DND-41 (cell line): ENCODE measurements at regions not wholly inside any gene's neighbourhood (a gene's known extent, or its start where the extent isn't known, plus 50 kb on each side); places are given as distances from the start of the nearest gene placed in this dataset.

Source experiments
- ATAC-seq: fragments of 200-7000 bp; cut with Tn5 transposase; 3 replicates; pipeline ENCODE4 v1.9.1; 2021; ENCODE audit warnings: low read depth; ENCODE audit not compliant: insufficient read depth
- DNase-seq: peaks from one replicate; pipeline ENCODE4 v3.0.0-alpha.2; 2020
- H2AFZ ChIP-seq: 2 replicates; pipeline ENCODE4 v1.6.0; 2012; ENCODE audit warnings: low read depth, low read length
- H3K27ac ChIP-seq: 2 replicates; pipeline ENCODE4 v1.5.1; 2012; ENCODE audit warnings: low read length, inconsistent platforms
- H3K27me3 ChIP-seq: fragments of 200-600 bp; sonication (generic); 2 replicates; pipeline ENCODE4 v1.6.0; 2012; ENCODE audit warnings: low read length, mild to moderate bottlenecking, inconsistent platforms; ENCODE audit not compliant: insufficient read depth, poor library complexity
- H3K36me3 ChIP-seq: 2 replicates; pipeline ENCODE4 v1.5.1; 2012; ENCODE audit warnings: low read length, inconsistent platforms; ENCODE audit not compliant: insufficient read depth
- H3K4me1 ChIP-seq: 2 replicates; pipeline ENCODE4 v1.5.1; 2012; ENCODE audit warnings: mild to moderate bottlenecking, low read length; ENCODE audit not compliant: insufficient read depth
- H3K4me2 ChIP-seq: 2 replicates; pipeline ENCODE4 v1.6.0; 2012; ENCODE audit warnings: mild to moderate bottlenecking, moderate library complexity, low read length, inconsistent platforms; ENCODE audit not compliant: insufficient read depth
- H3K4me3 ChIP-seq, 2 experiments: fragments of 200-600 bp in 1 of 2; shearing (Covaris generic) in 1 of 2; 2 replicates each; pipeline ENCODE4 v1.5.1; 2012 to 2016; ENCODE audit warnings: inconsistent platforms in 2 of 2, low read length in 2 of 2, mild to moderate bottlenecking in 2 of 2, low read depth in 1 of 2, moderate library complexity in 1 of 2
- H3K79me2 ChIP-seq: 2 replicates; pipeline ENCODE4 v1.6.0; 2012; ENCODE audit warnings: low read length, inconsistent platforms; ENCODE audit not compliant: insufficient read depth
- H3K9ac ChIP-seq: 2 replicates; pipeline ENCODE4 v1.6.0; 2012; ENCODE audit warnings: low read depth, mild to moderate bottlenecking, inconsistent platforms, low read length, moderate library complexity
- H3K9me3 ChIP-seq: 2 replicates; pipeline ENCODE4 v1.5.1; 2012; ENCODE audit warnings: low read length, moderate library complexity, mild to moderate bottlenecking, inconsistent platforms; ENCODE audit not compliant: insufficient read depth, severe bottlenecking
- H4K20me1 ChIP-seq: 2 replicates; pipeline ENCODE4 v1.6.0; 2012; ENCODE audit warnings: low read length; ENCODE audit not compliant: insufficient read depth
- CTCF ChIP-seq: IDR thresholded peaks from 2 replicates; pipeline ENCODE4 v1.5.1; 2012; ENCODE audit warnings: borderline replicate concordance, low read length, moderate library complexity, mild to moderate bottlenecking; ENCODE audit not compliant: poor library complexity, severe bottlenecking; ENCODE audit errors: extremely low read depth
- EZH2 ChIP-seq: IDR thresholded peaks from 3 replicates; pipeline ENCODE4 v1.6.1; 2012; ENCODE audit warnings: borderline replicate concordance, low read depth, mild to moderate bottlenecking, moderate library complexity, low read length, inconsistent platforms; ENCODE audit not compliant: severe bottlenecking

GRCh38 chr1:79667166-79667565, 660.6 kb upstream of the ADGRL4 start:
- no peak overlapping the region for H3K4me2 ChIP-seq
- H3K27ac ChIP-seq = no peak overlapping the region
- no peak for TF ChIP-seq EZH2
- TF ChIP-seq CTCF = no peak
- no peaks in the 10 kb centered on the region for H3K27me3 ChIP-seq
- no peak overlapping the region for H3K9ac ChIP-seq
- no peaks in the 10 kb centered on the region for H4K20me1 ChIP-seq
- ATAC-seq (no peak), DNase-seq (no peak)
- no peak overlapping the region for H2AFZ ChIP-seq
- H3K79me2 ChIP-seq = no peaks in the 10 kb centered on the region
- no peak overlapping the region for H3K4me3 ChIP-seq
- H3K9me3 ChIP-seq = no peaks in the 10 kb centered on the region
- no peaks in the 10 kb centered on the region for H3K36me3 ChIP-seq
- no peaks in the 10 kb centered on the region for H3K4me1 ChIP-seq

- ATAC-seq = no peak
- no peaks in the 10 kb centered on the region for H4K20me1 ChIP-seq
- no peak overlapping the region for H3K4me2 ChIP-seq
- no peaks in the 10 kb centered on the region for H3K4me1 ChIP-seq
- H3K27me3 ChIP-seq = no peaks in the 10 kb centered on the region
- no peak overlapping the region for H3K9ac ChIP-seq
- H3K36me3 ChIP-seq = no peaks in the 10 kb centered on the region
- no peaks in the 10 kb centered on the region for H3K9me3 ChIP-seq
- no peak overlapping the region for H3K27ac ChIP-seq
- H3K4me3 ChIP-seq = no peak overlapping the region
- no peaks in the 10 kb centered on the region for H3K79me2 ChIP-seq
- TF ChIP-seq EZH2 = no peak
- TF ChIP-seq CTCF = no peak
- H2AFZ ChIP-seq = no peak overlapping the region
- DNase-seq = no peak
Measured at GRCh38 chr1:79663916-79664315, 657.4 kb upstream of the ADGRL4 start.

- Histone ChIP-seq H3K36me3 (no peaks in the 10 kb centered on the region), H3K4me3 (no peak overlapping the region), H3K9ac (no peak overlapping the region), H3K79me2 (no peaks in the 10 kb centered on the region), H3K9me3 (no peaks in the 10 kb centered on the region), H3K4me1 (no peaks in the 10 kb centered on the region), H2AFZ (no peak overlapping the region), H3K27ac (no peak overlapping the region), H3K27me3 (no peaks in the 10 kb centered on the region), H3K4me2 (no peak overlapping the region), H4K20me1 (no peaks in the 10 kb centered on the region)
- TF ChIP-seq CTCF (no peak), EZH2 (no peak)
- no peak for DNase-seq
- no peak for ATAC-seq
Measured at GRCh38 chr1:79662596-79662995, 656.1 kb upstream of the ADGRL4 start.

GRCh38 chr1:79660129-79660528, 653.6 kb upstream of the ADGRL4 start:
- ATAC-seq = no peak
- Histone ChIP-seq H3K9ac (no peak overlapping the region), H4K20me1 (no peaks in the 10 kb centered on the region), H3K4me1 (no peaks in the 10 kb centered on the region), H3K4me2 (no peak overlapping the region), H3K36me3 (no peaks in the 10 kb centered on the region), H3K4me3 (no peak overlapping the region), H2AFZ (no peak overlapping the region), H3K27ac (no peak overlapping the region), H3K27me3 (no peaks in the 10 kb centered on the region), H3K79me2 (no peaks in the 10 kb centered on the region), H3K9me3 (no peaks in the 10 kb centered on the region)
- TF ChIP-seq EZH2 (no peak), CTCF (no peak)
- no peak for DNase-seq
